BLaER1 (cell line): ENCODE measurements at regions not wholly inside any gene's neighbourhood (a gene's known extent, or its start where the extent isn't known, plus 50 kb on each side); places are given as distances from the start of the nearest gene placed in this dataset.
A peak's percentile ranks its signal among the peaks of the same experiment; 100 is the strongest.

Source experiments
- H3K27ac ChIP-seq: shearing (Covaris generic); formaldehyde crosslinking; 2 replicates; pipeline ENCODE4 v1.8.1; 2022
- H3K27me3 ChIP-seq: shearing (Covaris generic); formaldehyde crosslinking; 2 replicates; pipeline ENCODE4 v1.8.1; 2022
- H3K36me3 ChIP-seq: shearing (Covaris generic); formaldehyde crosslinking; 2 replicates; pipeline ENCODE4 v1.8.1; 2022
- H3K4me1 ChIP-seq: shearing (Covaris generic); formaldehyde crosslinking; 2 replicates; pipeline ENCODE4 v1.8.1; 2022
- H3K4me2 ChIP-seq: shearing (Covaris generic); formaldehyde crosslinking; 2 replicates; pipeline ENCODE4 v1.8.1; 2022
- H3K4me3 ChIP-seq: shearing (Covaris generic); formaldehyde crosslinking; 2 replicates; pipeline ENCODE4 v1.8.1; 2022
- H3K9ac ChIP-seq: shearing (Covaris generic); formaldehyde crosslinking; 2 replicates; pipeline ENCODE4 v1.8.1; 2022
- H3K9me3 ChIP-seq: shearing (Covaris generic); formaldehyde crosslinking; 2 replicates; pipeline ENCODE4 v1.8.1; 2022
- H4K20me1 ChIP-seq: shearing (Covaris generic); formaldehyde crosslinking; 2 replicates; pipeline ENCODE4 v1.8.1; 2022
- Cebpa-rat ChIP-seq: shearing (Covaris generic); IDR thresholded peaks from 2 replicates; pipeline ENCODE4 v1.8.1; 2022

GRCh38 chr5:61827445-61827975 lies 478.5 kb upstream of the KIF2A start:
- H3K27me3 ChIP-seq: no peaks in the 10 kb centered on the region
- H3K4me1 ChIP-seq: no peaks in the 10 kb centered on the region
- no peak for TF ChIP-seq Cebpa-rat
- H3K4me3 ChIP-seq: no peak overlapping the region
- H3K27ac ChIP-seq: no peak overlapping the region
- no peak overlapping the region for H3K9ac ChIP-seq
- H3K36me3 ChIP-seq: no peaks in the 10 kb centered on the region
- H4K20me1 ChIP-seq: no peaks in the 10 kb centered on the region
- no peak overlapping the region for H3K4me2 ChIP-seq
- no peaks in the 10 kb centered on the region for H3K9me3 ChIP-seq

- Histone ChIP-seq H4K20me1 (no peaks in the 10 kb centered on the region), H3K27me3 (no peaks in the 10 kb centered on the region), H3K27ac (no peak overlapping the region), H3K4me3 (no peak overlapping the region), H3K4me2 (no peak overlapping the region), H3K36me3 (no peaks in the 10 kb centered on the region), H3K9ac (no peak overlapping the region), H3K9me3 (no peaks in the 10 kb centered on the region), H3K4me1 (no peaks in the 10 kb centered on the region)
- TF ChIP-seq Cebpa-rat: no peak
Observed at GRCh38 chr5:61828856-61829255, 477.1 kb upstream of the KIF2A start.

- H3K9me3 ChIP-seq: no peaks in the 10 kb centered on the region
- H3K4me2 ChIP-seq: no peak overlapping the region
- no peaks in the 10 kb centered on the region for H3K4me1 ChIP-seq
- H3K27ac ChIP-seq: no peak overlapping the region
- no peak overlapping the region for H3K4me3 ChIP-seq
- no peak for TF ChIP-seq Cebpa-rat
- H4K20me1 ChIP-seq: no peaks in the 10 kb centered on the region
- no peak overlapping the region for H3K9ac ChIP-seq
- H3K36me3 ChIP-seq: no peaks in the 10 kb centered on the region
- no peaks in the 10 kb centered on the region for H3K27me3 ChIP-seq
Observed at GRCh38 chr5:61831736-61832135, 474.3 kb upstream of the KIF2A start.

- Histone ChIP-seq H3K4me2 (no peak overlapping the region), H3K9ac (no peak overlapping the region), H3K36me3 (no peaks in the 10 kb centered on the region), H3K4me3 (no peak overlapping the region), H3K9me3 (no peaks in the 10 kb centered on the region), H3K27me3 (no peaks in the 10 kb centered on the region), H3K4me1 (no peaks in the 10 kb centered on the region), H4K20me1 (no peaks in the 10 kb centered on the region), H3K27ac (no peak overlapping the region)
- no peak for TF ChIP-seq Cebpa-rat
Observed at GRCh38 chr5:61837788-61838187, 468.2 kb upstream of the KIF2A start.

GRCh38 chr5:61840361-61840760 lies 465.6 kb upstream of the KIF2A start:
- TF ChIP-seq Cebpa-rat: no peak
- Histone ChIP-seq H3K9me3 (no peaks in the 10 kb centered on the region), H3K36me3 (no peaks in the 10 kb centered on the region), H4K20me1 (no peaks in the 10 kb centered on the region), H3K27me3 (no peaks in the 10 kb centered on the region), H3K27ac (no peak overlapping the region), H3K9ac (no peak overlapping the region), H3K4me1 (no peaks in the 10 kb centered on the region), H3K4me3 (no peak overlapping the region), H3K4me2 (no peak overlapping the region)

- Histone ChIP-seq H3K36me3 (no peaks in the 10 kb centered on the region), H3K27me3 (no peaks in the 10 kb centered on the region), H3K4me1 (no peaks in the 10 kb centered on the region), H4K20me1 (no peaks in the 10 kb centered on the region), H3K9me3 (no peaks in the 10 kb centered on the region), H3K4me2 (no peak overlapping the region), H3K27ac (no peak overlapping the region), H3K9ac (no peak overlapping the region), H3K4me3 (no peak overlapping the region)
- no peak for TF ChIP-seq Cebpa-rat
Observed at GRCh38 chr5:61842840-61843239, 463.2 kb upstream of the KIF2A start.

- Histone ChIP-seq H3K27ac (no peak overlapping the region), H3K9ac (no peak overlapping the region), H3K36me3 (no peaks in the 10 kb centered on the region), H3K4me2 (no peak overlapping the region), H3K27me3 (no peaks in the 10 kb centered on the region), H4K20me1 (no peaks in the 10 kb centered on the region), H3K4me3 (no peak overlapping the region), H3K4me1 (no peaks in the 10 kb centered on the region), H3K9me3 (no peaks in the 10 kb centered on the region)
- no peak for TF ChIP-seq Cebpa-rat
Observed at GRCh38 chr5:61850696-61851095, 455.3 kb upstream of the KIF2A start.

GRCh38 chr5:61854531-61854930 lies 451.5 kb upstream of the KIF2A start:
- H4K20me1 ChIP-seq: no peaks in the 10 kb centered on the region
- no peaks in the 10 kb centered on the region for H3K9me3 ChIP-seq
- H3K4me1 ChIP-seq: no peaks in the 10 kb centered on the region
- no peak overlapping the region for H3K4me2 ChIP-seq
- H3K27ac ChIP-seq: no peak overlapping the region
- no peak overlapping the region for H3K9ac ChIP-seq
- no peak overlapping the region for H3K4me3 ChIP-seq
- no peaks in the 10 kb centered on the region for H3K27me3 ChIP-seq
- no peak for TF ChIP-seq Cebpa-rat
- H3K36me3 ChIP-seq: no peaks in the 10 kb centered on the region

- TF ChIP-seq Cebpa-rat: no peak
- no peak overlapping the region for H3K9ac ChIP-seq
Observed at GRCh38 chr5:61860978-61861377, 445.0 kb upstream of the KIF2A start.

GRCh38 chr5:61866930-61867329 lies 439.1 kb upstream of the KIF2A start:
- peaks cover 18% of the 10 kb centered on the region for H3K9me3 ChIP-seq
- H4K20me1 ChIP-seq: no peaks in the 10 kb centered on the region
- no peak for TF ChIP-seq Cebpa-rat
- H3K9ac ChIP-seq: no peak overlapping the region
- H3K4me1 ChIP-seq: peaks cover 27% of the 10 kb centered on the region
- no peaks in the 10 kb centered on the region for H3K27me3 ChIP-seq
- H3K27ac ChIP-seq: no peak overlapping the region
- H3K4me2 ChIP-seq: peak overlapping the region; percentile 21; the same call in 1 of the 2 replicates
- no peak overlapping the region for H3K4me3 ChIP-seq
- peaks cover 2% of the 10 kb centered on the region; the same call in 1 of the 2 replicates for H3K36me3 ChIP-seq

More at GRCh38 chr5:61860978-61861377, 445.0 kb upstream of the KIF2A start:
- Histone ChIP-seq H3K36me3 (no peaks in the 10 kb centered on the region), H3K27ac (no peak overlapping the region), H3K4me2 (no peak overlapping the region), H4K20me1 (no peaks in the 10 kb centered on the region), H3K4me3 (no peak overlapping the region), H3K9me3 (no peaks in the 10 kb centered on the region), H3K27me3 (no peaks in the 10 kb centered on the region), H3K4me1 (peaks cover 16% of the 10 kb centered on the region)

GRCh38 chr5:61869333-61869732 lies 436.7 kb upstream of the KIF2A start:
- peaks cover 36% of the 10 kb centered on the region for H3K9me3 ChIP-seq
- no peak overlapping the region for H3K9ac ChIP-seq
- no peaks in the 10 kb centered on the region for H3K27me3 ChIP-seq
- H3K4me3 ChIP-seq: no peak overlapping the region
- TF ChIP-seq Cebpa-rat: peak; percentile 55; the same call in 1 of the 2 replicates
- H4K20me1 ChIP-seq: no peaks in the 10 kb centered on the region
- H3K36me3 ChIP-seq: peaks cover 6% of the 10 kb centered on the region; the same call in 1 of the 2 replicates
- H3K4me1 ChIP-seq: peaks cover 20% of the 10 kb centered on the region
- H3K27ac ChIP-seq: no peak overlapping the region
- H3K4me2 ChIP-seq: no peak overlapping the region
